ENCODE measurements at regions not wholly inside any gene's neighbourhood (a gene's known extent, or its start where the extent isn't known, plus 50 kb on each side); places are given as distances from the start of the nearest gene placed in this dataset.

GRCh38 chr16:72284042-72284789 lies 112.3 kb upstream of the PMFBP1 start:
- FAIRE-seq (no peak), DNase-seq (ENCODE audit: insufficient read length, low spot score) (no peak)
- TF ChIP-seq PAX5 (IDR thresholded peaks at IDR 0.05; ENCODE audit: insufficient read depth, low read length, severe bottlenecking) (no peak), SPI1 (IDR thresholded peaks at IDR 0.05; ENCODE audit: low read depth, low read length) (no peak), TAF1 (IDR thresholded peaks at IDR 0.05; ENCODE audit: low read depth, low read length) (no peak), POLR2A (IDR thresholded peaks at IDR 0.05; ENCODE audit: low read depth, low read length) (no peak), POLR2AphosphoS5 (IDR thresholded peaks at IDR 0.05; ENCODE audit: low read depth, low read length) (no peak), POU2F2 (IDR thresholded peaks at IDR 0.05; ENCODE audit: low read depth, low read length) (no peak)

GRCh38 chr16:72282362-72282761 lies 110.4 kb upstream of the PMFBP1 start:
- FAIRE-seq = no peak
- TF ChIP-seq TAF1 (IDR thresholded peaks at IDR 0.05; ENCODE audit: low read depth, low read length) (no peak), POLR2A (IDR thresholded peaks at IDR 0.05; ENCODE audit: low read depth, low read length) (no peak), PAX5 (IDR thresholded peaks at IDR 0.05; ENCODE audit: insufficient read depth, low read length, severe bottlenecking) (no peak)
- no peak for DNase-seq (ENCODE audit: insufficient read length, low spot score)

GRCh38 chr16:72278301-72278700 lies 106.3 kb upstream of the PMFBP1 start:
- no peak for FAIRE-seq
- no peak for DNase-seq (ENCODE audit: insufficient read length, low spot score)
- TF ChIP-seq SPI1 (IDR thresholded peaks at IDR 0.05; ENCODE audit: low read depth, low read length) (no peak), PAX5 (IDR thresholded peaks at IDR 0.05; ENCODE audit: insufficient read depth, low read length, severe bottlenecking) (no peak), POLR2A (IDR thresholded peaks at IDR 0.05; ENCODE audit: low read depth, low read length) (no peak), POU2F2 (IDR thresholded peaks at IDR 0.05; ENCODE audit: low read depth, low read length) (no peak), TAF1 (IDR thresholded peaks at IDR 0.05; ENCODE audit: low read depth, low read length) (no peak), POLR2AphosphoS5 (IDR thresholded peaks at IDR 0.05; ENCODE audit: low read depth, low read length) (no peak)

- no peak for FAIRE-seq
- no peak for DNase-seq (ENCODE audit: insufficient read length, low spot score)
- TF ChIP-seq POLR2A (IDR thresholded peaks at IDR 0.05; ENCODE audit: low read depth, low read length) (no peak), PAX5 (IDR thresholded peaks at IDR 0.05; ENCODE audit: insufficient read depth, low read length, severe bottlenecking) (no peak), POU2F2 (IDR thresholded peaks at IDR 0.05; ENCODE audit: low read depth, low read length) (no peak)
Observed at GRCh38 chr16:72277749-72278148, 105.8 kb upstream of the PMFBP1 start.

GRCh38 chr16:72271699-72272240 lies 99.8 kb upstream of the PMFBP1 start:
- DNase-seq (ENCODE audit: insufficient read length, low spot score) = no peak
- FAIRE-seq = no peak
- TF ChIP-seq POLR2A (IDR thresholded peaks at IDR 0.05; ENCODE audit: low read depth, low read length) = no peak

- DNase-seq (ENCODE audit: insufficient read length, low spot score) (no peak), FAIRE-seq (no peak)
- TF ChIP-seq POLR2A (IDR thresholded peaks at IDR 0.05; ENCODE audit: low read depth, low read length) = no peak
- no peak for TF ChIP-seq TAF1 (IDR thresholded peaks at IDR 0.05; ENCODE audit: low read depth, low read length)
- no peak for TF ChIP-seq POU2F2 (IDR thresholded peaks at IDR 0.05; ENCODE audit: low read depth, low read length)
Observed at GRCh38 chr16:72270531-72270930, 98.6 kb upstream of the PMFBP1 start.

GRCh38 chr16:72266836-72267235 lies 94.9 kb upstream of the PMFBP1 start:
- TF ChIP-seq SPI1 (IDR thresholded peaks at IDR 0.05; ENCODE audit: low read depth, low read length) = no peak
- FAIRE-seq (no peak), DNase-seq (ENCODE audit: insufficient read length, low spot score) (no peak)

GRCh38 chr16:72264771-72265170 lies 92.8 kb upstream of the PMFBP1 start:
- TF ChIP-seq POLR2A (IDR thresholded peaks at IDR 0.05; ENCODE audit: low read depth, low read length) = no peak
- TF ChIP-seq PAX5 (IDR thresholded peaks at IDR 0.05; ENCODE audit: insufficient read depth, low read length, severe bottlenecking) = no peak
- no peak for TF ChIP-seq SPI1 (IDR thresholded peaks at IDR 0.05; ENCODE audit: low read depth, low read length)
- TF ChIP-seq POLR2AphosphoS5 (IDR thresholded peaks at IDR 0.05; ENCODE audit: low read depth, low read length) = no peak
- TF ChIP-seq POU2F2 (IDR thresholded peaks at IDR 0.05; ENCODE audit: low read depth, low read length) = no peak
- TF ChIP-seq TAF1 (IDR thresholded peaks at IDR 0.05; ENCODE audit: low read depth, low read length) = no peak
- no peak for FAIRE-seq

GRCh38 chr16:72262711-72263110 lies 90.8 kb upstream of the PMFBP1 start:
- FAIRE-seq (no peak), DNase-seq (ENCODE audit: insufficient read length, low spot score) (no peak)
- TF ChIP-seq POLR2AphosphoS5 (IDR thresholded peaks at IDR 0.05; ENCODE audit: low read depth, low read length) (no peak), PAX5 (IDR thresholded peaks at IDR 0.05; ENCODE audit: insufficient read depth, low read length, severe bottlenecking) (no peak)

More at GRCh38 chr16:72264771-72265170, 92.8 kb upstream of the PMFBP1 start:
- no peak for DNase-seq (ENCODE audit: insufficient read length, low spot score)

GRCh38 chr16:72261127-72261526 lies 89.2 kb upstream of the PMFBP1 start:
- no peak for FAIRE-seq
- no peak for DNase-seq (ENCODE audit: insufficient read length, low spot score)
- no peak for TF ChIP-seq POU2F2 (IDR thresholded peaks at IDR 0.05; ENCODE audit: low read depth, low read length)
- TF ChIP-seq PAX5 (IDR thresholded peaks at IDR 0.05; ENCODE audit: insufficient read depth, low read length, severe bottlenecking) = no peak
- TF ChIP-seq SPI1 (IDR thresholded peaks at IDR 0.05; ENCODE audit: low read depth, low read length) = no peak
- TF ChIP-seq TAF1 (IDR thresholded peaks at IDR 0.05; ENCODE audit: low read depth, low read length) = no peak
- TF ChIP-seq POLR2A (IDR thresholded peaks at IDR 0.05; ENCODE audit: low read depth, low read length) = no peak
- no peak for TF ChIP-seq POLR2AphosphoS5 (IDR thresholded peaks at IDR 0.05; ENCODE audit: low read depth, low read length)

Measured in GM12891 (cell line).